Natural killer cell (primary cell): ENCODE measurements at regions not wholly inside any gene's neighbourhood (a gene's known extent, or its start where the extent isn't known, plus 50 kb on each side); places are given as distances from the start of the nearest gene placed in this dataset.

Experiments used
- ATAC-seq, 3 donors: fragments of 150-1000 bp in 2 of 3; fragments of 200-7000 bp in 1 of 3; cut with Tn5 transposase; 1 replicate in 1 of 3; 2 replicates in 2 of 3; pipeline ENCODE4 v1.10.0; 2021; ENCODE audit warnings: mild to moderate bottlenecking in 2 of 3, moderate library complexity in 2 of 3
- DNase-seq, 2 donors: peaks; one replicate each; pipeline versions ENCODE4 v3.0.0 to v3.0.0-alpha.2; 2013 to 2021; ENCODE audit warnings: mixed read lengths in 1 of 2
- H3K27ac ChIP-seq: one replicate; pipeline ENCODE4 v1.5.1; 2013; ENCODE audit warnings: mild to moderate bottlenecking, low read length
- H3K27me3 ChIP-seq: one replicate; pipeline ENCODE4 v1.6.1; 2013; ENCODE audit warnings: low read length; ENCODE audit not compliant: control insufficient read depth, insufficient read depth
- H3K36me3 ChIP-seq: one replicate; pipeline ENCODE4 v1.6.1; 2013; ENCODE audit warnings: low read length; ENCODE audit not compliant: control insufficient read depth, insufficient read depth
- H3K4me1 ChIP-seq: one replicate; pipeline ENCODE4 v1.6.1; 2013; ENCODE audit warnings: low read length; ENCODE audit not compliant: control insufficient read depth, insufficient read depth
- H3K4me3 ChIP-seq: one replicate; pipeline ENCODE4 v1.5.1; 2013; ENCODE audit warnings: low read length
- H3K9me3 ChIP-seq: one replicate; pipeline ENCODE4 v1.6.1; 2013; ENCODE audit warnings: low read length; ENCODE audit not compliant: control insufficient read depth, insufficient read depth
- H3K27ac Mint-ChIP-seq, 2 donors: one replicate each; pipeline ENCODE4 v1.8.0; 2022; ENCODE audit warnings: mild to moderate bottlenecking in 2 of 2, mixed read lengths in 2 of 2, moderate library complexity in 1 of 2
- H3K27me3 Mint-ChIP-seq, 2 donors: one replicate each; pipeline ENCODE4 v1.8.0; 2022; ENCODE audit warnings: low read depth in 2 of 2, mixed read lengths in 2 of 2
- H3K36me3 Mint-ChIP-seq: one replicate; pipeline ENCODE4 v1.8.0; 2022; ENCODE audit warnings: mixed read lengths
- H3K4me1 Mint-ChIP-seq, 2 donors: one replicate each; pipeline ENCODE4 v1.8.0; 2022; ENCODE audit warnings: mixed read lengths in 2 of 2
- H3K4me3 Mint-ChIP-seq: one replicate; pipeline ENCODE4 v1.8.0; 2022; ENCODE audit warnings: mild to moderate bottlenecking, moderate library complexity, mixed read lengths
- H3K9me3 Mint-ChIP-seq, 2 donors: one replicate each; pipeline ENCODE4 v1.8.0; 2022; ENCODE audit warnings: mixed read lengths in 2 of 2
- WGBS: methylation state at CpG from one replicate; pipeline ENCODE4 v1.1.7; 2013; ENCODE audit warnings: missing lambda C conversion rate; ENCODE audit not compliant: insufficient coverage; 5-methylcytosine and 5-hydroxymethylcytosine counted together
- intact Hi-C: fragments of 100-400 bp; cut with micrococcal nuclease; formaldehyde crosslinking; loops from one replicate; pipeline ENCODE4 v1.14.2; 2022
- TF ChIP-seq, protein P1 (sequence below): fragments of 200-600 bp; IDR thresholded peaks from one replicate; pipeline ENCODE4 v1.8.0; 2022; ENCODE audit warnings: antibody characterized with exemption

DNA sequence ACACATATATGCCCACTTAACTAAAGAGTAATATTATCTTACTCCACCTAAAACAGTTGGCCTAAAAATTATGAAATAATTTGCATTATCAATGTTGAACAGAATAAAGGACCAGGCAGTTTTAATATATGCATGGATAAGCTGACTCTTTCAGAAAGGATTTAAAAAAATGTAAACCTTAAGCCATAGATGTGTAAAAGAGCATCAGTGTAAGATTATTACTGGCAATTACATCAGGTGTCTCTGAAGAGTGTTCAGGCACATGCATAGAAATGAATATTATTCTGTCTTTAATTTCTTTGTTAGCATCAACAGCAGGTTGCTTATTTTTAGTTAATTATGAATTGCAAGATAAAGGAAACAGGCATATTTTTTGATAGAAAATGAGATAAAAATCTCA, 1353.8 kb downstream of the C4orf33 start:
- Histone ChIP-seq H3K27me3 (no peaks in the 10 kb centered on the region), H3K9me3 (peaks cover 5% of the 10 kb centered on the region), H3K4me3 (no peak overlapping the region), H3K27ac (no peak overlapping the region), H3K36me3 (no peaks in the 10 kb centered on the region), H3K4me1 (no peaks in the 10 kb centered on the region)
- Mint-ChIP-seq H3K9me3 (peaks cover 9 to 18% of the 10 kb centered on the region in 2 donors), H3K36me3 (no peaks in the 10 kb centered on the region), H3K4me1 (no peaks in the 10 kb centered on the region), H3K27me3 (no peaks in the 10 kb centered on the region), H3K27ac (no peak overlapping the region), H3K4me3 (no peak overlapping the region)
- DNase-seq, result no peak
- TF ChIP-seq, protein P1, sequence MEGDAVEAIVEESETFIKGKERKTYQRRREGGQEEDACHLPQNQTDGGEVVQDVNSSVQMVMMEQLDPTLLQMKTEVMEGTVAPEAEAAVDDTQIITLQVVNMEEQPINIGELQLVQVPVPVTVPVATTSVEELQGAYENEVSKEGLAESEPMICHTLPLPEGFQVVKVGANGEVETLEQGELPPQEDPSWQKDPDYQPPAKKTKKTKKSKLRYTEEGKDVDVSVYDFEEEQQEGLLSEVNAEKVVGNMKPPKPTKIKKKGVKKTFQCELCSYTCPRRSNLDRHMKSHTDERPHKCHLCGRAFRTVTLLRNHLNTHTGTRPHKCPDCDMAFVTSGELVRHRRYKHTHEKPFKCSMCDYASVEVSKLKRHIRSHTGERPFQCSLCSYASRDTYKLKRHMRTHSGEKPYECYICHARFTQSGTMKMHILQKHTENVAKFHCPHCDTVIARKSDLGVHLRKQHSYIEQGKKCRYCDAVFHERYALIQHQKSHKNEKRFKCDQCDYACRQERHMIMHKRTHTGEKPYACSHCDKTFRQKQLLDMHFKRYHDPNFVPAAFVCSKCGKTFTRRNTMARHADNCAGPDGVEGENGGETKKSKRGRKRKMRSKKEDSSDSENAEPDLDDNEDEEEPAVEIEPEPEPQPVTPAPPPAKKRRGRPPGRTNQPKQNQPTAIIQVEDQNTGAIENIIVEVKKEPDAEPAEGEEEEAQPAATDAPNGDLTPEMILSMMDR, result no peak
- no peak for ATAC-seq
- intact Hi-C loops, result no loop called here

DNA sequence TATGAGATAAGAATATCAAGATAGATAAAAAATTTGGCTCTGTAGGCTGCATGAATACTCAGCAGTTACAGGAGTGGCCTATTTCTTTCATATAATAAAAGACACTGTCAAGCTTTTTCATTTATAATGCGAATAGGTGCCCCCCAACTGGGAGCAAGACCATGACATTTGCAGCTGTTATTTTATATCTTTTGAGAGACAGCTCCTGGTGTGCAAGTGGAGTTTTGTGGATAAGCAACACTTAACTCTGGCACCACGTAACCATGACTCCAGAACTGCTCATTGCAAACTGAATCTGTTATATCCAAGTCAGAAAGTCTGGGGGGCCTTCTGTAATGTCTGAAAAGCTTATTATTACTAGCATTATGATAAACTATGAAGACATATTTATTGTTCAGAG, 1372.4 kb downstream of the C4orf33 start:
- Histone ChIP-seq H3K4me3 (no peak overlapping the region), H3K27me3 (no peaks in the 10 kb centered on the region), H3K36me3 (no peaks in the 10 kb centered on the region), H3K9me3 (no peaks in the 10 kb centered on the region), H3K27ac (no peak overlapping the region), H3K4me1 (no peaks in the 10 kb centered on the region)
- DNase-seq (no peak), ATAC-seq (no peak)
- Mint-ChIP-seq H3K9me3 (peaks cover 6 to 8% of the 10 kb centered on the region in 2 donors), H3K27ac (no peak overlapping the region), H3K4me3 (no peak overlapping the region), H3K27me3 (no peaks in the 10 kb centered on the region), H3K4me1 (no peaks in the 10 kb centered on the region), H3K36me3 (no peaks in the 10 kb centered on the region)
- intact Hi-C loops, result no loop called here
- WGBS, result 100% methylated on average over 2 of the region's 2 CpGs
- TF ChIP-seq, protein P1, result no peak

DNA sequence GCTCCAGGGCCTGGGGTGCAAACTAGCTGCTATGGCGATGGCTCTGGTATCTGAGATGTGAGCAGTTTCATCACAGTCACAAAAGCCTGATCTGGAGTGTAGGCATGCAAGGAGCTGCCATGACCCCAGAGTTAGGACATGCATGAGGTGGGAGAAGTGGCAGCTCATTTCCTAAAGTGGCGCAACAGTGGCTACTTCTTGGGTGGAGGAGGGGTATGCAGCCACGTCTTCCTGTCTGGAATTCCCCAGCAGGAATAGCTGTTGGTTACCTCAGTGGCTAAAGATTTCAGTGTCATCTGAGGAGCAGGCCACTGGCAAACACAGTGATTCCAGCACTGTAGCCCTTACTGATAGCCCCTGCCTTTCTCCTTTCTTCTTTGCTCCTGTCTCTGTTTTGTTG, 1382.5 kb downstream of the C4orf33 start:
- Mint-ChIP-seq H3K4me3 (no peak overlapping the region), H3K27ac (no peak overlapping the region), H3K36me3 (peaks cover 18% of the 10 kb centered on the region), H3K9me3 (peaks cover 15 to 21% of the 10 kb centered on the region in 2 donors), H3K27me3 (no peaks in the 10 kb centered on the region), H3K4me1 (no peaks in the 10 kb centered on the region)
- H3K9me3 ChIP-seq, result peaks cover 5% of the 10 kb centered on the region
- no peak for DNase-seq
- no peak overlapping the region for H3K27ac ChIP-seq
- TF ChIP-seq, protein P1, result no peak
- H3K27me3 ChIP-seq, result no peaks in the 10 kb centered on the region
- H3K4me1 ChIP-seq, result no peaks in the 10 kb centered on the region
- H3K36me3 ChIP-seq, result no peaks in the 10 kb centered on the region
- ATAC-seq, result no peak
- intact Hi-C loops, result no loop called here
- H3K4me3 ChIP-seq, result no peak overlapping the region
- WGBS, result 65% methylated on average over 3 of the region's 3 CpGs

DNA sequence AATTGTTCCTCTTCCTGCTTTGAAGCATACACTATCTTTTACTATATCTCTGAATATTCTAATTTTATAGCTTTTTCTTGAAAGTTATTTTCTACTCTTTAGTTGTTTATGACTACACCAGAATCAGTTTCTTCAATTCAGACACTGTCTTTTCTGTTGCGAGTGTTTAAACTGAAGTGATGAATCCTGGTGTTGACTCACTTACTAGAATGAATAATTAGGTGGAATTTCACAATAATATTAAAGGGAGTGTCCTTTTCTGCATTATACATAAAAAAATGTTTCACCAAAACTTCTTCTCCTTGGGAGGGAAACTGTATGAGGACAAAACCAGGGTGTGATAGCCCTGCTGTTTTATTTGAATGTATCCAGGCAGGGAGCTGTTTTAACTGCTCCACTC, 1383.1 kb downstream of the C4orf33 start:
- H3K9me3 ChIP-seq, result peaks cover 5% of the 10 kb centered on the region
- intact Hi-C loops, result no loop called here
- Mint-ChIP-seq H3K27ac (no peak overlapping the region), H3K4me3 (no peak overlapping the region), H3K9me3 (peaks cover 17 to 26% of the 10 kb centered on the region in 2 donors), H3K4me1 (no peaks in the 10 kb centered on the region), H3K36me3 (peaks cover 18% of the 10 kb centered on the region), H3K27me3 (no peaks in the 10 kb centered on the region)
- no peaks in the 10 kb centered on the region for H3K4me1 ChIP-seq
- no peak overlapping the region for H3K27ac ChIP-seq
- TF ChIP-seq, protein P1, result no peak
- no peaks in the 10 kb centered on the region for H3K36me3 ChIP-seq
- DNase-seq, result no peak
- no CpG with 5 or more reads among the region's 1 CpG for WGBS
- H3K4me3 ChIP-seq, result no peak overlapping the region
- no peaks in the 10 kb centered on the region for H3K27me3 ChIP-seq
- no peak for ATAC-seq
